ENCODE measurements at regions not wholly inside any gene's neighbourhood (a gene's known extent, or its start where the extent isn't known, plus 50 kb on each side); places are given as distances from the start of the nearest gene placed in this dataset.
"Not testable (repeated sequence)": the region's sequence is repeated elsewhere in the genome, so short reads cannot be mapped to it uniquely, and the experiment has no call there.

DNA sequence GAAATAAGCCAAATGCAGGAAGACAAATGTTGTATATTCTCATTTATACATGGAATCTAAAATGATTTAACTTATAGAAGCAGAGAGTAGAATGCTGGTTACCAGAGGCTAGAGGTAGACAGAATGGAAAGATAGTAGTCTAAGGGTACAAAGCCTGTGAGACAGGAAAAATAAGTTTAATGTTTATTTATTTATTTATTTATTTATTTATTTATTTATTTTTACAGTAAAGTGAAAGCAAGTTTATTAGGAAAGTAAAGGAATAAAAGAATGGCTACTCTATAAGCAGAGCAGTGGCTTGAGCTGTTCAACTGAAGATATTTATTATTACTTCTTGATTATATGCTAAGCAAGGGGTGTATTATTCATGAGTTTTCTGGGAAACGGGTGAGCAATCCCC is 203.2 kb downstream of the LAS1L start:
- intact Hi-C loops (cut with DNase I; ENCODE audit: low total_unique reads): no loop called here
- DNase-seq: no peak

GRCh38 chrX:65300104-65300809 is 234.3 kb downstream of the LAS1L start:
- Histone ChIP-seq H3K27ac (no peak overlapping the region), H3K36me3 (no peaks in the 10 kb centered on the region), H3K9me3 (peaks cover 0 to 41% (median 31%) of the 10 kb centered on the region in 3 donors), H3K4me3 (no peak overlapping the region), H3K27me3 (no peaks in the 10 kb centered on the region), H3K4me1 (no peaks in the 10 kb centered on the region)
- DNase-seq: no peak
- intact Hi-C loops (cut with DNase I; ENCODE audit: low total_unique reads): no loop called here
- TF ChIP-seq, protein P1, sequence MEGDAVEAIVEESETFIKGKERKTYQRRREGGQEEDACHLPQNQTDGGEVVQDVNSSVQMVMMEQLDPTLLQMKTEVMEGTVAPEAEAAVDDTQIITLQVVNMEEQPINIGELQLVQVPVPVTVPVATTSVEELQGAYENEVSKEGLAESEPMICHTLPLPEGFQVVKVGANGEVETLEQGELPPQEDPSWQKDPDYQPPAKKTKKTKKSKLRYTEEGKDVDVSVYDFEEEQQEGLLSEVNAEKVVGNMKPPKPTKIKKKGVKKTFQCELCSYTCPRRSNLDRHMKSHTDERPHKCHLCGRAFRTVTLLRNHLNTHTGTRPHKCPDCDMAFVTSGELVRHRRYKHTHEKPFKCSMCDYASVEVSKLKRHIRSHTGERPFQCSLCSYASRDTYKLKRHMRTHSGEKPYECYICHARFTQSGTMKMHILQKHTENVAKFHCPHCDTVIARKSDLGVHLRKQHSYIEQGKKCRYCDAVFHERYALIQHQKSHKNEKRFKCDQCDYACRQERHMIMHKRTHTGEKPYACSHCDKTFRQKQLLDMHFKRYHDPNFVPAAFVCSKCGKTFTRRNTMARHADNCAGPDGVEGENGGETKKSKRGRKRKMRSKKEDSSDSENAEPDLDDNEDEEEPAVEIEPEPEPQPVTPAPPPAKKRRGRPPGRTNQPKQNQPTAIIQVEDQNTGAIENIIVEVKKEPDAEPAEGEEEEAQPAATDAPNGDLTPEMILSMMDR (IDR thresholded peaks at IDR 0.05): no peak

More for the DNA sequence above, 203.2 kb downstream of the LAS1L start:
- Histone ChIP-seq H3K4me3 (no peak overlapping the region), H3K9me3 (peaks cover 0 to 17% (median 7%) of the 10 kb centered on the region in 3 donors), H3K27me3 (no peaks in the 10 kb centered on the region), H3K27ac (no peak overlapping the region), H3K4me1 (no peaks in the 10 kb centered on the region), H3K36me3 (no peaks in the 10 kb centered on the region)
- TF ChIP-seq, protein P1 (IDR thresholded peaks at IDR 0.05): no peak

DNA sequence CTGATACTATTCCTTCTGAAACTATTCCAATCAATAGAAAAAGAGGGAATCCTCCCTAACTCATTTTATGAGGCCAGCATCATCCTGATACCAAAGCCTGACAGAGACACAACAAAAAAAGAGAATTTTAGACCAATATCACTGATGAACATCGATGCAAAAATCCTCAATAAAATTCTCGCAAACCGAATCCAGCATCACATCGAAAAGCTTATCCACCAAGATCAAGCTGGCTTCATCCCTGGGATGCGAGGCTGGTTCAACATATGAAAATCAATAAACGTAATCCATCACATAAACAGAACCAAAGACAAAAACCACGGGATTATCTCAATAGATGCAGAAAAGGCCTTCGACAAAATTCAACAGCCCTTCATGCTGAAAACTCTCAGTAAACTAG is 251.7 kb downstream of the LAS1L start:
- H3K27ac ChIP-seq; H3K27me3 ChIP-seq; H3K4me1 ChIP-seq; DNase-seq; H3K4me3 ChIP-seq; intact Hi-C loops (cut with DNase I; ENCODE audit: low total_unique reads); H3K36me3 ChIP-seq: not testable (repeated sequence)
- peaks cover 0 to 68% (median 23%) of the 10 kb centered on the region in 3 donors for H3K9me3 ChIP-seq

GRCh38 chrX:65273152-65273551 is 261.4 kb downstream of the LAS1L start:
- no peak for DNase-seq
- Histone ChIP-seq H3K27me3 (no peaks in the 10 kb centered on the region), H3K9me3 (peaks cover 0 to 80% (median 60%) of the 10 kb centered on the region in 3 donors), H3K4me1 (no peaks in the 10 kb centered on the region), H3K4me3 (no peak overlapping the region), H3K27ac (no peak overlapping the region), H3K36me3 (no peaks in the 10 kb centered on the region)
- TF ChIP-seq, protein P1 (IDR thresholded peaks at IDR 0.05): no peak
- intact Hi-C loops (cut with DNase I; ENCODE audit: low total_unique reads): no loop called here

DNA sequence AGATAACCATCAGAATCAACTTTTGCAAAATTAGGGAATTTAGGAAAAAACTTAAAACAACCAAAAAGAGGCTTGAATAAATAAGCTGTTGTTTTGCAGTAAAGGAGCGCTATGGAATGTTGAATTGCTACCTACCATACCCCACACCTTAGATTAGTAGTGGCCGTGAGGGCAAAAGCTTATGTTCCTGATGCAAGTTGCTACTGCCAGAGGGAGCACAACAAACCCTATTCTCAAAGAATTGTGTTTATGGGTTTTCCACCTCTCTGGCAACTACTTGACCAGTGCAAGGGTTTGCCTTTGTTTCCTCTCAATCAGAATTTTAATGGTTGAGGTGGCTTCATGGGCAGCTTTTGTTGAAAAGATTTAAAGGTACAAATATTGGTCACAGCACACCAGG is 268.1 kb downstream of the LAS1L start:
- TF ChIP-seq, protein P1 (IDR thresholded peaks at IDR 0.05): no peak
- Histone ChIP-seq H3K4me3 (no peak overlapping the region), H3K4me1 (no peaks in the 10 kb centered on the region), H3K27ac (no peak overlapping the region), H3K9me3 (peaks cover 0 to 49% (median 16%) of the 10 kb centered on the region in 3 donors), H3K27me3 (no peaks in the 10 kb centered on the region), H3K36me3 (no peaks in the 10 kb centered on the region)
- intact Hi-C loops (cut with DNase I; ENCODE audit: low total_unique reads): no loop called here
- DNase-seq: no peak

- H3K27me3 ChIP-seq: no peaks in the 10 kb centered on the region
- peaks cover 0 to 44% (median 0%) of the 10 kb centered on the region in 3 donors for H3K9me3 ChIP-seq
- no peak overlapping the region for H3K27ac ChIP-seq
- no peak for DNase-seq
- intact Hi-C loops (cut with DNase I; ENCODE audit: low total_unique reads): no loop called here
- TF ChIP-seq, protein P1 (IDR thresholded peaks at IDR 0.05): no peak
- no peak overlapping the region for H3K4me3 ChIP-seq
- H3K36me3 ChIP-seq: no peaks in the 10 kb centered on the region
- no peaks in the 10 kb centered on the region for H3K4me1 ChIP-seq
Observed at GRCh38 chrX:65253817-65254216, 277.6 kb upstream of the ZC4H2 start.
